Neural cell (in vitro differentiated cells): ENCODE measurements at regions not wholly inside any gene's neighbourhood (a gene's known extent, or its start where the extent isn't known, plus 50 kb on each side); places are given as distances from the start of the nearest gene placed in this dataset.

Experiments
- H2AFZ ChIP-seq: fragments of 200-600, 300-800 bp; sonication (generic), shearing (Covaris generic); 2 replicates; pipeline ENCODE4 v1.6.0; 2014; ENCODE audit warnings: low read depth, mild to moderate bottlenecking, antibody characterized with exemption, low read length, moderate library complexity
- H3F3A ChIP-seq: fragments of 200-600 bp; shearing (Covaris generic); 2 replicates; pipeline ENCODE4 v1.6.1; 2016; ENCODE audit warnings: mild to moderate bottlenecking, moderate library complexity, mixed read lengths, antibody characterized with exemption, low read length; ENCODE audit not compliant: insufficient read depth, poor library complexity, severe bottlenecking
- H3K27ac ChIP-seq: fragments of 200-600, 300-800 bp; sonication (generic), shearing (Covaris generic); 2 replicates; pipeline ENCODE4 v1.5.1; 2014; ENCODE audit warnings: mild to moderate bottlenecking, low read length, moderate library complexity
- H3K27me3 ChIP-seq: fragments of 300-800, 200-600 bp; sonication (generic), shearing (Covaris generic); 2 replicates; pipeline ENCODE4 v1.6.0; 2014; ENCODE audit warnings: mild to moderate bottlenecking, low read depth, low read length, moderate library complexity; ENCODE audit not compliant: insufficient read depth
- H3K36me3 ChIP-seq: fragments of 300-800, 200-600 bp; sonication (generic), shearing (Covaris generic); 2 replicates; pipeline ENCODE4 v1.5.1; 2014; ENCODE audit warnings: mild to moderate bottlenecking, antibody characterized with exemption, low read length, moderate library complexity; ENCODE audit not compliant: insufficient read depth
- H3K4me2 ChIP-seq: fragments of 300-800, 200-600 bp; sonication (generic), shearing (Covaris generic); 2 replicates; pipeline ENCODE4 v1.6.0; 2014; ENCODE audit warnings: mild to moderate bottlenecking, low read length
- H3K4me3 ChIP-seq: fragments of 300-800, 200-600 bp; sonication (generic), shearing (Covaris generic); 2 replicates; pipeline ENCODE4 v1.5.1; 2014; ENCODE audit warnings: mild to moderate bottlenecking, low read length, moderate library complexity
- H3K79me2 ChIP-seq: fragments of 200-600 bp; shearing (Covaris generic); replicated peaks from 2 replicates; pipeline ENCODE4 v1.6.0; 2014; ENCODE audit warnings: mild to moderate bottlenecking, low read length, moderate library complexity; ENCODE audit not compliant: insufficient read depth
- H3K9ac ChIP-seq: fragments of 300-800, 200-600 bp; sonication (generic), shearing (Covaris generic); 2 replicates; pipeline ENCODE4 v1.6.1; 2016; ENCODE audit warnings: mild to moderate bottlenecking, low read length, mixed read lengths
- H3K9me2 ChIP-seq: fragments of 200-600 bp; shearing (Covaris generic); 2 replicates; pipeline ENCODE4 v1.6.1; 2016; ENCODE audit warnings: mild to moderate bottlenecking, low read length, mixed read lengths; ENCODE audit not compliant: insufficient read depth
- H3K9me3 ChIP-seq: fragments of 200-600, 300-800 bp; sonication (generic), shearing (Covaris generic); 2 replicates; pipeline ENCODE4 v1.6.1; 2016; ENCODE audit warnings: mild to moderate bottlenecking, mixed run types, low read length, moderate library complexity, mixed read lengths
- H4K20me1 ChIP-seq: fragments of 200-600 bp; shearing (Covaris generic); 2 replicates; pipeline ENCODE4 v1.6.1; 2016; ENCODE audit warnings: mild to moderate bottlenecking, mixed run types; ENCODE audit not compliant: insufficient read depth
- EP300 ChIP-seq: fragments of 450-650 bp; conservative IDR thresholded peaks from 2 replicates; pipeline ENCODE4 v1.6.1; 2014; ENCODE audit warnings: antibody characterized with exemption, mild to moderate bottlenecking, moderate library complexity; ENCODE audit not compliant: poor library complexity, severe bottlenecking
- MXI1 ChIP-seq: fragments of 450-650 bp; conservative IDR thresholded peaks from 2 replicates; pipeline ENCODE4 v1.6.1; 2014; ENCODE audit warnings: antibody characterized with exemption, mild to moderate bottlenecking; ENCODE audit not compliant: poor library complexity, severe bottlenecking
- POLR2AphosphoS5 ChIP-seq: IDR thresholded peaks from 2 replicates; pipeline ENCODE4 v1.6.1; 2012
- RAD21 ChIP-seq: fragments of 450-650 bp; conservative IDR thresholded peaks from 2 replicates; pipeline ENCODE4 v1.6.1; 2014; ENCODE audit warnings: antibody characterized with exemption, mild to moderate bottlenecking, moderate library complexity
- SMC3 ChIP-seq: fragments of 450-650 bp; conservative IDR thresholded peaks from 2 replicates; pipeline ENCODE4 v1.6.1; 2014; ENCODE audit warnings: antibody characterized with exemption, mild to moderate bottlenecking, moderate library complexity; ENCODE audit not compliant: poor library complexity
- TAF1 ChIP-seq: IDR thresholded peaks from 2 replicates; pipeline ENCODE4 v1.6.1; 2012; ENCODE audit warnings: low read depth
- TF ChIP-seq, protein P1 (sequence below): fragments of 450-650 bp; IDR thresholded peaks from 2 replicates; pipeline ENCODE4 v1.5.1; 2014; ENCODE audit warnings: antibody characterized with exemption, mild to moderate bottlenecking, moderate library complexity; ENCODE audit not compliant: poor library complexity, severe bottlenecking
- TF ChIP-seq, protein P2 (sequence below): IDR thresholded peaks from 2 replicates; pipeline ENCODE4 v1.6.1; 2012; ENCODE audit warnings: borderline replicate concordance

DNA sequence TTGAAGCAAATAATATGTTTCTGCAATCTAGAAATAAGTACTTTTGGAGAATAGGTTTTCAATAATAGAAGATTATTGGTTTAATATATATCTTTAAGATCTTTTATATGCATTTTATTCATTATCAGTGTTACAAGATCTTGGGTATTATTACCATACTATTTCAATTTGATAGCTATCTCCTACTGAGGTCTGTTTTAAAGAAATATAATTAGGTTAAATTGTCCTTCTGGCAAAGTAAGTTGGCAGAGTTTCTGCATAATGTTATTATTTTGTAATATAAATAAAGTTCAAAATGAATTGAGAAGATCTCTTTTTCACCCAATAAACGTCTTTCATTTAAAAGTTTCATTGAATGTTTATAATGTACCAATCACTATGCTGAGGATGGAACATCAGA is 443.7 kb downstream of the FAT4 start:
- H3K4me2 ChIP-seq: no peak overlapping the region
- TF ChIP-seq, protein P1, sequence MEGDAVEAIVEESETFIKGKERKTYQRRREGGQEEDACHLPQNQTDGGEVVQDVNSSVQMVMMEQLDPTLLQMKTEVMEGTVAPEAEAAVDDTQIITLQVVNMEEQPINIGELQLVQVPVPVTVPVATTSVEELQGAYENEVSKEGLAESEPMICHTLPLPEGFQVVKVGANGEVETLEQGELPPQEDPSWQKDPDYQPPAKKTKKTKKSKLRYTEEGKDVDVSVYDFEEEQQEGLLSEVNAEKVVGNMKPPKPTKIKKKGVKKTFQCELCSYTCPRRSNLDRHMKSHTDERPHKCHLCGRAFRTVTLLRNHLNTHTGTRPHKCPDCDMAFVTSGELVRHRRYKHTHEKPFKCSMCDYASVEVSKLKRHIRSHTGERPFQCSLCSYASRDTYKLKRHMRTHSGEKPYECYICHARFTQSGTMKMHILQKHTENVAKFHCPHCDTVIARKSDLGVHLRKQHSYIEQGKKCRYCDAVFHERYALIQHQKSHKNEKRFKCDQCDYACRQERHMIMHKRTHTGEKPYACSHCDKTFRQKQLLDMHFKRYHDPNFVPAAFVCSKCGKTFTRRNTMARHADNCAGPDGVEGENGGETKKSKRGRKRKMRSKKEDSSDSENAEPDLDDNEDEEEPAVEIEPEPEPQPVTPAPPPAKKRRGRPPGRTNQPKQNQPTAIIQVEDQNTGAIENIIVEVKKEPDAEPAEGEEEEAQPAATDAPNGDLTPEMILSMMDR: no peak
- TF ChIP-seq RAD21 (no peak), POLR2AphosphoS5 (no peak), TAF1 (no peak)
- no peaks in the 10 kb centered on the region for H3K36me3 ChIP-seq
- no peak overlapping the region for H3K9ac ChIP-seq
- no peak overlapping the region for H3K4me3 ChIP-seq
- no peak overlapping the region for H3K27ac ChIP-seq
- no peaks in the 10 kb centered on the region for H4K20me1 ChIP-seq
- no peaks in the 10 kb centered on the region for H3K79me2 ChIP-seq
- no peaks in the 10 kb centered on the region for H3K9me3 ChIP-seq
- H3K27me3 ChIP-seq: no peaks in the 10 kb centered on the region
- H3K9me2 ChIP-seq: no peaks in the 10 kb centered on the region
- H2AFZ ChIP-seq: no peak overlapping the region
- no peaks in the 10 kb centered on the region for H3F3A ChIP-seq

DNA sequence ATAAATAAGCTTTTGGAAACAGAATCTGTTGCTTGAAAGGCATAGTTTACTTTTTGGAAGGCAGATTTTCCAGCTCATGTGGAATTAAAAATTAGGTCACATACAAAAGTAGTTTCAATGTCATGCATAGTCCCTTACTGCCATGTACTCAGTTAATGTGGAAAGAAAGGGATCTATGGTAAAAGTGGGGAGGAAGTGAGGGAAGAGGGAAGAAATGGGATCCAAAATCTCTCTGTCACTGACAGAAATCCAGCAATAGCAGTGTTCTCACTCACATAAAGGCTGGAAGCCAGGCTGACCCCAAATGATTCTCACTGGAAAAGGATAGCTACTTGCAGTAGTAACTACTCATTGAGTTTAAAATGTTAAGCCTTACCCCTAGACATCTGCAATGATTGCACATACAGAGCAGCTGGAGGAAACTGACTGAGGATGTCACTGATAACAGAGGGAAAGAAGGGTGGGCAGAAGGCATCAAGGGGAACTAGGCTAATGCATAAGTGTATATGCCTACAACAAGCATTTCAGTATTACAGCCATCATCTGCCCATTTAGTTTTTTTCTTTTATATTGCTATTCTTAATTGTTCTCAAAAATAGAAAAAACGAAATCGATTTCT is 445.6 kb downstream of the FAT4 start:
- no peaks in the 10 kb centered on the region for H4K20me1 ChIP-seq
- no peak overlapping the region for H3K27ac ChIP-seq
- TF ChIP-seq, protein P2, sequence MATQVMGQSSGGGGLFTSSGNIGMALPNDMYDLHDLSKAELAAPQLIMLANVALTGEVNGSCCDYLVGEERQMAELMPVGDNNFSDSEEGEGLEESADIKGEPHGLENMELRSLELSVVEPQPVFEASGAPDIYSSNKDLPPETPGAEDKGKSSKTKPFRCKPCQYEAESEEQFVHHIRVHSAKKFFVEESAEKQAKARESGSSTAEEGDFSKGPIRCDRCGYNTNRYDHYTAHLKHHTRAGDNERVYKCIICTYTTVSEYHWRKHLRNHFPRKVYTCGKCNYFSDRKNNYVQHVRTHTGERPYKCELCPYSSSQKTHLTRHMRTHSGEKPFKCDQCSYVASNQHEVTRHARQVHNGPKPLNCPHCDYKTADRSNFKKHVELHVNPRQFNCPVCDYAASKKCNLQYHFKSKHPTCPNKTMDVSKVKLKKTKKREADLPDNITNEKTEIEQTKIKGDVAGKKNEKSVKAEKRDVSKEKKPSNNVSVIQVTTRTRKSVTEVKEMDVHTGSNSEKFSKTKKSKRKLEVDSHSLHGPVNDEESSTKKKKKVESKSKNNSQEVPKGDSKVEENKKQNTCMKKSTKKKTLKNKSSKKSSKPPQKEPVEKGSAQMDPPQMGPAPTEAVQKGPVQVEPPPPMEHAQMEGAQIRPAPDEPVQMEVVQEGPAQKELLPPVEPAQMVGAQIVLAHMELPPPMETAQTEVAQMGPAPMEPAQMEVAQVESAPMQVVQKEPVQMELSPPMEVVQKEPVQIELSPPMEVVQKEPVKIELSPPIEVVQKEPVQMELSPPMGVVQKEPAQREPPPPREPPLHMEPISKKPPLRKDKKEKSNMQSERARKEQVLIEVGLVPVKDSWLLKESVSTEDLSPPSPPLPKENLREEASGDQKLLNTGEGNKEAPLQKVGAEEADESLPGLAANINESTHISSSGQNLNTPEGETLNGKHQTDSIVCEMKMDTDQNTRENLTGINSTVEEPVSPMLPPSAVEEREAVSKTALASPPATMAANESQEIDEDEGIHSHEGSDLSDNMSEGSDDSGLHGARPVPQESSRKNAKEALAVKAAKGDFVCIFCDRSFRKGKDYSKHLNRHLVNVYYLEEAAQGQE: no peak
- TF ChIP-seq SMC3: no peak
- no peak for TF ChIP-seq POLR2AphosphoS5
- no peak for TF ChIP-seq MXI1
- TF ChIP-seq TAF1: no peak
- TF ChIP-seq EP300: no peak
- TF ChIP-seq, protein P1: no peak
- no peak overlapping the region for H3K4me3 ChIP-seq
- no peaks in the 10 kb centered on the region for H3K27me3 ChIP-seq
- H3K9me3 ChIP-seq: no peaks in the 10 kb centered on the region
- no peaks in the 10 kb centered on the region for H3F3A ChIP-seq
- no peak overlapping the region for H2AFZ ChIP-seq
- H3K9me2 ChIP-seq: no peaks in the 10 kb centered on the region
- no peaks in the 10 kb centered on the region for H3K36me3 ChIP-seq
- H3K9ac ChIP-seq: no peak overlapping the region
- no peak overlapping the region for H3K4me2 ChIP-seq
- H3K79me2 ChIP-seq: no peaks in the 10 kb centered on the region
